ENCODE measurements at regions not wholly inside any gene's neighbourhood (a gene's known extent, or its start where the extent isn't known, plus 50 kb on each side); places are given as distances from the start of the nearest gene placed in this dataset.
A peak's percentile ranks its signal among the peaks of the same experiment; 100 is the strongest.

GRCh38 chr6:159106627-159107241 is 61.9 kb upstream of the TAGAP start:
- POLR2A ChIA-PET, result interaction anchor here (0.5 to 3.0 kb wide), 16 partner anchors 27 to 388 kb away, joined by 3 to 57 read pairs (median 4); partner anchors contain the start of gene TAGAP (in 2 of the 2)
- 0% methylated on average over 3 of the region's 7 CpGs for WGBS (ENCODE audit: insufficient coverage)
- DNase-seq (peak; percentile 72 to 98 (median 92)), ATAC-seq (replicated peaks in 1 of 4) (peak; percentile 77 to 84 (median 80))
- CTCF ChIA-PET, result interaction anchor here (0.7 to 6.6 kb wide), 24 partner anchors 8 to 886 kb away, joined by 3 to 130 read pairs (median 5); partner anchors contain the start of genes RSPH3 (in 1 of the 2) and TAGAP (in 1 of the 2)
- Mint-ChIP-seq H3K27me3 (no peaks in the 10 kb centered on the region), H3K9me3 (no peaks in the 10 kb centered on the region), H3K4me3 (peak overlapping the region; percentile 72 to 80 (median 78)), H3K36me3 (no peaks in the 10 kb centered on the region), H3K4me1 (peaks cover 80 to 92% (median 82%) of the 10 kb centered on the region in 3 donors), H3K27ac (peak overlapping the region; percentile 91 to 92)
- Histone ChIP-seq H3K27ac (ENCODE audit: low read length) (peak overlapping the region; percentile 87), H3K36me3 (ENCODE audit: control insufficient read depth in 2 of 2, extremely low read depth in 1 of 2, insufficient read depth in 1 of 2, low read length in 1 of 2) (no peaks in the 10 kb centered on the region), H3K4me1 (ENCODE audit: control insufficient read depth in 1 of 2, extremely low read depth in 1 of 2, insufficient read depth in 2 of 2, low read length in 2 of 2) (peaks cover 47 to 76% of the 10 kb centered on the region in 2 experiments), H3K4me3 (ENCODE audit: control insufficient read depth in 1 of 2, extremely low read depth in 1 of 2, low read length in 1 of 2) (peak overlapping the region in 1 of 2 donors; percentile 42), H3K27me3 (replicated peaks in 1 of 2; ENCODE audit: control insufficient read depth in 2 of 2, extremely low read depth in 1 of 2, insufficient read depth in 2 of 2, low read length in 1 of 2) (no peaks in the 10 kb centered on the region), H3K9me3 (no peaks in the 10 kb centered on the region)

DNA sequence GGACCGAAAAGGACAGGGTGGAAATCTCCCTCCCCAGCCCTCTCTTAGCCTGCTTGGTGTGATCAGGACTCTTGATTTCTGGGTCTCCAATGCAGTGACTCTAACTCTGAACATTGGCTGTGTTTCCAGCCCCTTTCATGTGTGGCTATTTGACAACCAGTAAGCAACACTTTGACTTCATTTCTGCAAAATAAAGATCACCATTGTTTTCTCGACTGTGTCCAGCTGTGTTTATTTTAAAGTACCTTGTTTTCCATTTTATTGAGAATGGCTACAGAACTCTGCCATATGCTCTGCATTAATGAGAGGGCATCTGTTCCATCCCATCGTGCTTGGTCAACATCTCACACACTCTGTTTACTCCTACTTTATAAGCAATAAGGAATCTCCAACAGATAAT is 60.9 kb upstream of the TAGAP start:
- CTCF ChIA-PET, result interaction anchor here (0.8 to 6.6 kb wide), 12 partner anchors 10 to 98 kb away, joined by 3 to 130 read pairs (median 6); partner anchors contain the start of gene TAGAP (in 2 of the 2)
- no peak overlapping the region for H3K4me3 ChIP-seq (ENCODE audit: control insufficient read depth in 1 of 2, extremely low read depth in 1 of 2, low read length in 1 of 2)
- 100% methylated on average over 1 of the region's 3 CpGs for WGBS (ENCODE audit: insufficient coverage)
- Mint-ChIP-seq H3K4me3 (peak overlapping the region in 1 of 3 donors; percentile 78), H3K27me3 (no peaks in the 10 kb centered on the region), H3K36me3 (no peaks in the 10 kb centered on the region), H3K9me3 (no peaks in the 10 kb centered on the region), H3K27ac (peak overlapping the region; percentile 91 to 92), H3K4me1 (peaks cover 79 to 93% (median 84%) of the 10 kb centered on the region in 3 donors)
- peaks cover 48 to 74% of the 10 kb centered on the region in 2 experiments for H3K4me1 ChIP-seq (ENCODE audit: control insufficient read depth in 1 of 2, extremely low read depth in 1 of 2, insufficient read depth in 2 of 2, low read length in 2 of 2)
- H3K27me3 ChIP-seq (replicated peaks in 1 of 2; ENCODE audit: control insufficient read depth in 2 of 2, extremely low read depth in 1 of 2, insufficient read depth in 2 of 2, low read length in 1 of 2), result no peaks in the 10 kb centered on the region
- DNase-seq, result no peak
- ATAC-seq (replicated peaks in 1 of 4), result no peak
- POLR2A ChIA-PET, result interaction anchor here in 1 of 2 donors (0.6 to 3.0 kb wide), 3 partner anchors 61 to 101 kb away, joined by 3 to 57 read pairs (median 11); partner anchors contain the start of gene TAGAP
- no peaks in the 10 kb centered on the region for H3K36me3 ChIP-seq (ENCODE audit: control insufficient read depth in 2 of 2, extremely low read depth in 1 of 2, insufficient read depth in 1 of 2, low read length in 1 of 2)
- H3K9me3 ChIP-seq, result no peaks in the 10 kb centered on the region
- peak overlapping the region; percentile 87 for H3K27ac ChIP-seq (ENCODE audit: low read length)

GRCh38 chr6:159104931-159105330 is 60.1 kb upstream of the TAGAP start:
- Histone ChIP-seq H3K4me1 (ENCODE audit: control insufficient read depth in 1 of 2, extremely low read depth in 1 of 2, insufficient read depth in 2 of 2, low read length in 2 of 2) (peaks cover 53 to 75% of the 10 kb centered on the region in 2 experiments), H3K27ac (ENCODE audit: low read length) (peak overlapping the region; percentile 53), H3K36me3 (ENCODE audit: control insufficient read depth in 2 of 2, extremely low read depth in 1 of 2, insufficient read depth in 1 of 2, low read length in 1 of 2) (no peaks in the 10 kb centered on the region), H3K4me3 (ENCODE audit: control insufficient read depth in 1 of 2, extremely low read depth in 1 of 2, low read length in 1 of 2) (no peak overlapping the region), H3K9me3 (no peaks in the 10 kb centered on the region), H3K27me3 (replicated peaks in 1 of 2; ENCODE audit: control insufficient read depth in 2 of 2, extremely low read depth in 1 of 2, insufficient read depth in 2 of 2, low read length in 1 of 2) (no peaks in the 10 kb centered on the region)
- Mint-ChIP-seq H3K4me1 (peaks cover 79 to 93% (median 84%) of the 10 kb centered on the region in 3 donors), H3K36me3 (no peaks in the 10 kb centered on the region), H3K9me3 (no peaks in the 10 kb centered on the region), H3K4me3 (peak overlapping the region in 2 of 3 donors; percentile 42 to 70), H3K27me3 (no peaks in the 10 kb centered on the region), H3K27ac (peak overlapping the region; percentile 86 to 92)
- no peak for ATAC-seq (replicated peaks in 1 of 4)
- WGBS (ENCODE audit: insufficient coverage), result 71% methylated on average over 5 of the region's 5 CpGs
- DNase-seq, result peak in 4 of 35 experiments; percentile 17 to 38 (median 29)
- ChIA-PET POLR2A (interaction anchor here (0.6 to 1.8 kb wide), 4 partner anchors 60 to 101 kb away, joined by 3 to 6 read pairs (median 4); partner anchors contain the start of gene TAGAP (in 1 of the 2)), CTCF (interaction anchor here (0.8 to 6.6 kb wide), 14 partner anchors 9 to 97 kb away, joined by 3 to 130 read pairs (median 6); partner anchors contain the start of gene TAGAP (in 2 of the 2))

GRCh38 chr6:159104163-159104925 is 59.6 kb upstream of the TAGAP start:
- peak; percentile 59 to 88 (median 74) for DNase-seq
- WGBS (ENCODE audit: insufficient coverage), result 10% methylated on average over 9 of the region's 17 CpGs
- Mint-ChIP-seq H3K36me3 (no peaks in the 10 kb centered on the region), H3K27me3 (no peaks in the 10 kb centered on the region), H3K4me3 (peak overlapping the region in 2 of 3 donors; percentile 44 to 70), H3K4me1 (peaks cover 76 to 91% (median 81%) of the 10 kb centered on the region in 3 donors), H3K27ac (peak overlapping the region; percentile 86 to 95), H3K9me3 (no peaks in the 10 kb centered on the region)
- Histone ChIP-seq H3K4me3 (ENCODE audit: control insufficient read depth in 1 of 2, extremely low read depth in 1 of 2, low read length in 1 of 2) (no peak overlapping the region), H3K4me1 (ENCODE audit: control insufficient read depth in 1 of 2, extremely low read depth in 1 of 2, insufficient read depth in 2 of 2, low read length in 2 of 2) (peaks cover 53 to 75% of the 10 kb centered on the region in 2 experiments), H3K27ac (ENCODE audit: low read length) (peak overlapping the region; percentile 53), H3K9me3 (no peaks in the 10 kb centered on the region), H3K36me3 (ENCODE audit: control insufficient read depth in 2 of 2, extremely low read depth in 1 of 2, insufficient read depth in 1 of 2, low read length in 1 of 2) (no peaks in the 10 kb centered on the region), H3K27me3 (replicated peaks in 1 of 2; ENCODE audit: control insufficient read depth in 2 of 2, extremely low read depth in 1 of 2, insufficient read depth in 2 of 2, low read length in 1 of 2) (no peaks in the 10 kb centered on the region)
- peak; percentile 53 to 68 (median 66) for ATAC-seq (replicated peaks in 1 of 4)
- POLR2A ChIA-PET, result interaction anchor here (0.5 to 1.8 kb wide), 5 partner anchors 60 to 65 kb away, joined by 3 to 6 read pairs (median 4); partner anchors contain the start of gene TAGAP (in 2 of the 2)
- CTCF ChIA-PET, result interaction anchor here (0.5 to 6.6 kb wide), 32 partner anchors 9 to 480 kb away, joined by 3 to 130 read pairs (median 4); partner anchors contain the start of gene TAGAP (in 2 of the 2)

- no peaks in the 10 kb centered on the region for H3K9me3 ChIP-seq
- no peaks in the 10 kb centered on the region for H3K36me3 ChIP-seq (ENCODE audit: control insufficient read depth in 2 of 2, extremely low read depth in 1 of 2, insufficient read depth in 1 of 2, low read length in 1 of 2)
- DNase-seq, result no peak
- ChIA-PET POLR2A (interaction anchor here (0.5 to 1.8 kb wide), 4 partner anchors 39 to 63 kb away, joined by 3 to 6 read pairs (median 4); partner anchors contain the start of gene TAGAP (in 2 of the 2)), CTCF (interaction anchor here (0.5 to 6.6 kb wide), 28 partner anchors 8 to 231 kb away, joined by 3 to 130 read pairs (median 6); partner anchors contain the start of gene TAGAP (in 2 of the 2))
- peak overlapping the region in 2 of 3 donors; percentile 44 to 70 for H3K4me3 Mint-ChIP-seq
- no peak overlapping the region for H3K4me3 ChIP-seq (ENCODE audit: control insufficient read depth in 1 of 2, extremely low read depth in 1 of 2, low read length in 1 of 2)
- H3K27me3 ChIP-seq (replicated peaks in 1 of 2; ENCODE audit: control insufficient read depth in 2 of 2, extremely low read depth in 1 of 2, insufficient read depth in 2 of 2, low read length in 1 of 2), result no peaks in the 10 kb centered on the region
- 67% methylated on average over 9 of the region's 18 CpGs for WGBS (ENCODE audit: insufficient coverage)
- H3K9me3 Mint-ChIP-seq, result no peaks in the 10 kb centered on the region
- peak overlapping the region; percentile 53 for H3K27ac ChIP-seq (ENCODE audit: low read length)
- H3K27me3 Mint-ChIP-seq, result no peaks in the 10 kb centered on the region
- no peak for ATAC-seq (replicated peaks in 1 of 4)
- H3K36me3 Mint-ChIP-seq, result no peaks in the 10 kb centered on the region
- peaks cover 78 to 92% (median 81%) of the 10 kb centered on the region in 3 donors for H3K4me1 Mint-ChIP-seq
- peaks cover 60 to 76% of the 10 kb centered on the region in 2 experiments for H3K4me1 ChIP-seq (ENCODE audit: control insufficient read depth in 1 of 2, extremely low read depth in 1 of 2, insufficient read depth in 2 of 2, low read length in 2 of 2)
- H3K27ac Mint-ChIP-seq, result peak overlapping the region; percentile 86 to 95
Measured at GRCh38 chr6:159103396-159104162, 58.8 kb upstream of the TAGAP start.

Data from T-cell (primary cell).